GM19035 (cell line): ENCODE measurements at regions not wholly inside any gene's neighbourhood (a gene's known extent, or its start where the extent isn't known, plus 50 kb on each side); places are given as distances from the start of the nearest gene placed in this dataset.
"Not testable (repeated sequence)": the region's sequence is repeated elsewhere in the genome, so short reads cannot be mapped to it uniquely, and the experiment has no call there.

Source experiments
- ATAC-seq: cut with Tn5 transposase; IDR thresholded peaks from one replicate; pipeline ENCODE4 v1.9.1; 2021; ENCODE audit not compliant: unreplicated experiment

GRCh38 chr2:168300460-168300859 lies 53.1 kb upstream of the STK39 start:
- no peak for ATAC-seq

DNA sequence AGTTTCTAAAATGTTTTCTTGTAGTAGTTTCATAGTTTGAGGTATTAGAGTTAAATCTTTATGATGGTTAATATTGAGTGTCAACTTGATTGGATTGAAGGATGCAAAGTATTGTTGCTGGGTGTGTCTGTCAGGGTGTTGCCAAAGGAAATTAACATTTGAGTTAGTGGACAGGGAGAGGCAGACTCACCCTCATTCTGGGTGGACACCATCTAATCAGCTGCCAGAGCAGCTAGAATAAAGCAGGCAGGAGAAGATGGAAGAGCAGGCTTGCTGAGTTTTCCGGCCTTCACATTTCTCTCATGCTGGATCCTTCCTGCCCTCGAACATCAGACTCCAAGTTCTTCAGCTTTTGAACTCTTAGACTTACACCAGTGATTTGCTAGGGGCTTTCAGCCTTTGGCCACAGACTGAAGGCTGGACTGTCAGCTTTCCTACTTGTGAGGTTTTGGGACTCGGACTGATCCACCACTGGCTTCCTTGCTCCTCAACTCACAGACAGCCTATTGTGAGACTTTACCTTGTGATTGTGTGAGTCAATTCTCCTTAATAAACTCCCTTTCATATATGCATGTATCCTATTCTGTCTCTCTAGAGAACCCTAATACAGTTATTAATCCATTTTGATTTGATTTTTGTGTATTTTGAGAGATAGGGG lies 56.8 kb upstream of the STK39 start:
- no peak for ATAC-seq

DNA sequence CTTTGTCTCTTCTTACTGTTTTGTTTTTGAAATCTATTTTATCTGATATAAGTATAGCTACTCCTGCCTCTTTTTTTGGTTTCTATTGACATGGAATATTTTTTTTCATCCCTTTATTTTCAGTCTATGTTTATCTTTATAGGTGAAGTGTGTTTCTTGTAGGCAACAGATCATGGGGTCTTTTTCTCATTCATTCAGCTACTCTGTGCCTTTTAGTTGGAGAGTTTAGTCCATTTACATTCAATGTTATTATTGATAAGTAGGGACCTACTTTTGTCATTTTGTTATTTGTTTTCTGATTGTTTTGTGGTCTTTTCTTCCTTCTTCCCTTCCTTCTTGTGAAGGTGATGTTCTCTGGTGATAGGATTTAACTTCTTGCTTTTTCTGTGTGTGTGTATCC lies 60.0 kb upstream of the STK39 start:
- ATAC-seq = no peak

GRCh38 chr2:168310580-168310979 lies 63.2 kb upstream of the STK39 start:
- ATAC-seq = no peak

GRCh38 chr2:168311261-168311910 lies 64.0 kb upstream of the STK39 start:
- ATAC-seq = no peak

DNA sequence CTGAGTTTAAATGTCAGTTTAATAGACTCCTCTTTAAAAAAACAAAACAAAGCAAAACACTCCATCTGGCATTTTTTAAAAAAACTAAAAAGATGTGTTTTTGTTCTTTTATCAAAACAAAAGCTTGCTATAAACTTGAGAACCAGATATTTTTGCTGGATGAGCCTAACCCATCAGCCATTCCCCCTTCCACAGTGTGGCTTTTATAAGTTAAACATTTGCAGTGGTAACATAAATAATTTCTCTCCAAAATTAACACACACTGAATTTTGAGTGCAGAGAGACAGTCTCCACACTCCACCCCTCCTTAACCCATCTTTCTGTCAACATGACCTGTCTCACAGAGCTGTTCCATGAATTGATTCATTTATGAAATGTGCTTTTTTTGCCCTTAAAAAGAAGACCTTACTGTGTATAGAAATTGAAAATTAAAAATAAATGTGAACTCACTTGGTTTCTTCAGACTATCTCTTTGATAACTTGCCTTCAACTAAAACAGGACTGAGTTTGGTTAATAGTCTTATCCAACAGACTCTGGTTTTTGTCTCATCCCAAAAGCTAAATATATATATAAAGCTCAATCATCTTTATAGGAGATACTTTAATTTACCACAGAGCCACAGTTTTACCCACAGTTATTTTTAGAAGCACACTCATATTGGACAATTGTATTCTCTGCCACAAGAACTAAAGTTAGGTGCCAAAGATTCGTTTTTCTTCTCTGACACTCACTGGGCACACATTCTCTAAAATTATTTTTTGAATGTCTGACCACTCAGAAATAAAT lies 64.8 kb upstream of the STK39 start:
- no peak for ATAC-seq

DNA sequence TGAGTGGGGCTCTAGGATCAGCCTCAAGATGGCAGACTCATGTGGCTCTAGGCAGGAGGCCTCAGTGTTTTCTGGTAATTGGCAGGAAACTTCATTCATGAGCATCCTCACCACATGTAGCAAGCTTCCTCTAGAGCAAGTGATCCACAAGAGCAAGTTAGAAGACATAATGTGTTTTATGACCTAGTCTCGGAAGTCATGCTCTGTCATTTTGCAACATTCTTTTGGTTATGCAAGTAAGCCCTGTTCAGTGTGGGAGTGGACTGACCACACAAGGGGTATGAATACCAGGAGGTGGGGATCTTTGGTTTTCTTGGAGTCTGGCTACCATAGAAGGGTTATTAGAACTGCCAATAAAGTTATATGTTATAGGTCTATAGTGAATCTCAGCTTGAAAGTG lies 66.8 kb upstream of the STK39 start:
- ATAC-seq = no peak

DNA sequence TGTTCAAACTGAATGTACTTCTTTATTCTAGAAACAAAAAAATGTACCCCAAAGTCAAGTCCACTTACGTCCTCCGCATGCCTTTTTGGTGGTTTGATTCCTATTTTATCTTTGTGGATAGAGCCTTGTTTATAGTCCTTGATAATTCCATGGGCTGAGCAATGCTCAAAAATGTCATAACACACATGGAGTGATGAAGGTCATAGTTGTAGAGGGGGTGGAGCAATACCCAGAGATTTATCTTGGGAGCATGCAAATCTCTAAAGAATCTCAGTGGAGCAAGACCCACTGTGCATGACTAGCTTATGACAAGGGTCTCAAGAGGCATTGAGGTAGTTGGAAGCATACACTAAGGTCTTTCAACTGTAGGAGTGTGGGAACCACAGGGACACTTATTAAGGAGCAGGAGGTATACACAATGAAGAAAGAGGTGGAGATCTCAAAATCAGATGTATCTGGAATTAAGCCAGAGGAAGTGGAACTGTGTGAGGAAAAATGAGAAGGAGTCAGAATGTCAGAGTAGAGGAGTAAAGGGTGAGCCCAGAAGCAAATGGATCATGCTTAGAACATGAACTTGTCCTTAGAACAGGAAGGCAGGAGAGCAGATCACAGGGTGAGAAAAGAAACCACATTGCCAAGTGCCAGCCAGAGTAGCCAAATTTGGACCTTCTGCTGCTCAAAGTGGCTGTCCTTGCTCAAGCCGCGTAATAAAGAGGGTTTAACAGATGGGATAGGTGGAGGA lies 68.1 kb upstream of the STK39 start:
- no peak for ATAC-seq

GRCh38 chr2:168316073-168316440 lies 68.7 kb upstream of the STK39 start:
- ATAC-seq = no peak

DNA sequence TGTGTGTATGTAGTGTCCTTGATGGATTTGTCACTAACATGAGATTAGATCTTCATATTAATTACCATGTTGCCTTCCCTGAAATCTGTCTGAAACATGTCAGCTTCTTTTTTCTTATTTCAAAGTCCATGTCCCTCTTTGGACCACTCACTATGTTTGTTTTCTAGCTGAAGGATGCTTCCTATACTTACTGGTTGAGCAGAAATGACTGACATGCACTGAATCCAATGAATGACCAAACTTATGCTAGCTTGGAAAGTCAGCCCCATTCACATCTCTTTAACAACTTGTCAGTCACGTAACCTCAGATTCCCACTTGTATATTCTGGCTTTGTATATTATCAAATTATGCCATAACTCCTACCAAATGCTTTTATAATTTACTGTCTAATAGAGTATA lies 69.9 kb upstream of the STK39 start:
- ATAC-seq = no peak

DNA sequence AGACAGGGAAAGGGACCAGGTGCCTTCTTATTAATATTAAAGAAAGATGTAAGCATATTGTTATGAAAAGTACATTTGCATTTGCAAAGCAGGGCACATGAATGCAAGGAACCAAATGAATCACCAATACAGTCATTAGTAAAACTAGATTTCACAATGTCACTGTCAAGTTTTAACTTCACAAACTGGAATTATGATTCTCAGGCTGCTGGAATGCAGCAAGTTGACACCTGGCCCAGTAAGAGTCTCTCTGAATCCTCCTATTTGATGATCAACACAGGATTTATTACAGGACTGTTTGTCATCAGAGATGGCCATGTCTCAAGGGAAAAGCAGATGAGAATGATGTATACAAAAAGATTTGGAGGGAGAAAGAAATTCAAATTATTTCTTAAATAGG lies 72.9 kb upstream of the STK39 start:
- ATAC-seq = no peak

DNA sequence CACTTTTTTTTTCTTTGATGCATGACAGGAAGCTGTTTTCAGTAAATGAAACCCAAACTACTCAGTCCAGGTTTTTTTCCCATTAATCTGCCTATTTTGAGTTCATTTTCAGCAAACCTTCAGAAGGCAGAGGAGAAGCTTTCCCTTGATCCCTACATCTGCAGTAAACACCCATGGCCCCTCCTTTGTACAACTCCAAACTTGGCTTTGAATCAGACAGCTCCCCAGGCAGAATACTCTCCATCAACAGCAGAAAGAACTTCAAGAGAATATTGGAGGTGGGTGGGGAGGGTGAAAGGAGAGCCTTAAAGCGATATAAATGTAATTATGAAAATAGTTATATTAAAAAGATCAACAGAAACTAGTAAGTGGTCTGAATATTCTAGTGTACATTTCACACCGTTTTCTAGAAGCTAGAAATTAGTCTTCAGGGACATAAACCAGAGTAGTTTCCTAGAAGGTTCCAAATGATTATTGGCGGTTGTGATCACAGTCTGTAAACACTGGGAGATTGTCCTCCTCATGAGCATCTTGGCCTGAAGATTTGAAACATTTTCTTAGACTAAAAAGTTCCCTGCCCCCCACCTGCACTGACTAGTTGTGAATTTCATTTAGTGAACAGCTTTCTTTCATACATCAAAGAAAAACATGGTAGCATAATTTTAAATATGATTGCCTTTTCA lies 75.1 kb upstream of the STK39 start:
- ATAC-seq = no peak

DNA sequence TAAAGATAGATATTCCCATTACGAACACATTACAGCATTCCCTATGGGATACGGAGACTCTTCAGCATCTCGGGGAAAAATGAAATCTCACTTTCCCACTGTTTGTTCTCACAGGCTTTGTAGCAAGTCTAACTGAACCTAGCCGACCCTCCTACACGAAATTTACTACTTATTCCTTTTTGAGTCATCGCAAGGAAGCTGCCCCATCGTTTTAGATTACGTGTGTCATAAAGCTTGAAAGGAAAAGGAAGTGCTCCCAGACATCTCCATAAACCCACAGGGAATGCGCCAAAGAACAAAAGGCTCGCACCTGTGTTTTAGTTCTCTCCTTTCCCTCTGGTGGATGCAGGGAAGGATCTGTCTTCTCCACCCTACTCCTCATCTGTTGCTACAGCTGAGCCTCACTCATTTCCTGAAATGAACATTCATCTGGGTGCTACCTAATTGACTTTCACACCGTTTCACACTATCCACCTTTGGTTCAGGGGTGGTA lies 76.2 kb upstream of the STK39 start:
- ATAC-seq = no peak

DNA sequence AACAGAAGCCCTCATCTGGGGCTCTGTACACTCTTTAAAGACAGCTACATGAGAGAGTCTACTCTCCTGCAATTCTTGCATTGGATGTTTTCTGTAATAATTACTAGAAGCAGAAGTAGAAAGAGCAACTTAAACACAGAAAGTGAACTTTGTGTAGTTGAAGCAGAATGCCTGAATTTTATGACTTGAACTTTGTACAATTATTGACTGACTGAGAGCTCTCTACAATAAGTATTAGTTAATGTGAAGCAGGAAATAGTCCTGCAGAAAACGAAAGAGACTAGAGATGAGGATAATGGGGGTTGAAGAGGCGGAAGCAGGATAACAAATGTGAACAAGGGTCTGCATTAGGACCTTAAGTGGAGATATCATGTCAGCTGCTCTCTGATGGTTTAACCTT lies 79.2 kb upstream of the STK39 start:
- no peak for ATAC-seq

DNA sequence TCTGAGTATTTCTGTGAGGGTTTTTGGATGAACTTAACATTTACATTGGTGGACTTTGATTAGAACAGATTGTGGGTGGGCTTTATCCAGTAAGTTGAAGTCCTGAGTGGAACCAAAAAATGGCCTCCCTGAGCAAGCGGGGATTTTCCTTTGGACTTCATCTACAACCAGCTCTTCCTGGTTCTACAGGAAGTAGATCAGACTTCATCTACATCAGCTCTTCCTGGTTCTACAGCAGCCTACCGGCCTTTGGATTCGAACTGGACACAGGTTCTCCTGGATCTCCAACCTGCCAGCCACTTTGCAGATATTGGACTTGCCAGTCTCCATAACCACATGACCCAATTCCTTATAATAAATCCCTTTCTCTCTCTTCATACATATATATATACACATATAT lies 79.9 kb upstream of the STK39 start:
- no peak for ATAC-seq

DNA sequence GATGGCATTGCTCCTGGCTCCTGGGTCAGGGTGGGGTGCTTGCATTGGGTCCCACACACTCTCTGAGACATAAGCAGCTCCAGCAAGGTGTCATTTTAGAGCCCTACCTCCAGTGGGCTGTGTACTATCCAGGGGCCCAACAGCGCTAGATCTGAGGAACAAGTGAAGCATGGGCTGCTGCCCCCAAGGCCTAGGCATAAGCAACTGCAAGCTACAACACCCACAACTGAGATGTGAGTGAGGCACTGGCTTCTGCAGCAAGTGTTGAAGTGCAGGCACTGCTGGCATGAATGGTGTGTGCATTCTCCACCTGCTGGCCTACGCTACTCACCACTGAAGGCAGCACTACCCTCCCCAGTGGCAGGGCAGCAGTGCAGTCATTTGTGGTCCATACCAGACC lies 81.0 kb upstream of the STK39 start:
- ATAC-seq = no peak

DNA sequence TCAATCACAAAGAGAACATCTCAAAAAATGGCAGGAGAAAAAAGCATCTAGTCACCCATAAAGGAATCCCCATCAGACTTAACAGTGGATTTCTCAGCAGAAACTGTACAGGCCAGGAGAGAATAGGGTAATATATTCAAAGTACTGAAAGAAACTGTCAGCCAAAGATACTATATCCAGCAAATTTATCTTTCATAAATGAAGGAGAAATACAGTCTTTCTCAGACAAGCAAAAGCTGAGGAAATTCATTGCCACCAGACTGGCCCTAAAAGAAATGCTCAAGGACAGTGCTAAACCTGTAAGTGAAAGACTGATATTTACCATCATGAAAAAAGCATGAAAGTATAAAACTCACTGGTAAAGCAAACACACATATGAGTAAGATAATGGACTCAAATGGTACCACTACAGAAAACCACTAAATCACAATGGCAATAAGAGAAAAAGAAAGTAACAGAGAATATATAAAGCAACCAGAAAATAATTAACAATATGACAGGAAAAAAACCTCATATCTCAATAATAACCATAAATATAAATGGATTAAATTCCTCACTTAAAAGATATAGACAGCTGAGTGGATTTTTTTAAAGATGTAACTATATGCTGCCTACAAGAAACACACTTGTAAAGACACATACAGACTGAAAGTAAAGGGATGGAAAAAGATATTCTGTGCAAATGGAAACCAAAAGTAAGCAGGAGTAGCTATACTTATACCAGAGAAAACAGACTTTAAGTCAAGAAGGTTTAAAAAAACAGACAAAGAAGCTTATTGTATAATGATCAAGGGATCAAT lies 83.4 kb upstream of the STK39 start:
- ATAC-seq = no peak

GRCh38 chr2:168335254-168335653 lies 87.9 kb upstream of the STK39 start:
- not testable (repeated sequence) for ATAC-seq

- peak; percentile 64 for ATAC-seq
These were observed 89.5 kb upstream of the STK39 start for GRCh38 chr2:168336786-168337388.

- ATAC-seq = no peak
These were observed 90.9 kb upstream of the STK39 start for GRCh38 chr2:168338292-168338691.
